ENCODE measurements at regions not wholly inside any gene's neighbourhood (a gene's known extent, or its start where the extent isn't known, plus 50 kb on each side); places are given as distances from the start of the nearest gene placed in this dataset.
"Not testable (repeated sequence)": the region's sequence is repeated elsewhere in the genome, so short reads cannot be mapped to it uniquely, and the experiment has no call there.

DNA sequence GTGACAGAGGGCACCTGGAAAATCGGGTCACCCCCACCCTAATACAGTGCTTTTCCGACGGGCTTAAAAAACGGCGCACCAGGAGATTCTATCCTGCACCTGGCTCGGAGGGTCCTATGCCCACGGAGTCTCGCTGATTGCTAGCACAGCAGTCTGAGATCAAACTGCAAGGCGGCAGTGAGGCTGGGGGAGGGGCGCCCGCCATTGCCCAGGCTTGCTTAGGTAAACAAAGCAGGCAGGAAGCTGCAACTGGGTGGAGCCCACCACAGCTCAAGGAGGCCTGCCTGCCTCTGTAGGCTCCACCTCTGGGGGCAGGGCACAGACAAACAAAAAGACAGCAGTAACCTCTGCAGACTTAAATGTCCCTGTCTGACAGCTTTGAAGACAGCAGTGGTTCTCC lies 168.2 kb upstream of the SPIN4 start:
- TF ChIP-seq, protein P1, sequence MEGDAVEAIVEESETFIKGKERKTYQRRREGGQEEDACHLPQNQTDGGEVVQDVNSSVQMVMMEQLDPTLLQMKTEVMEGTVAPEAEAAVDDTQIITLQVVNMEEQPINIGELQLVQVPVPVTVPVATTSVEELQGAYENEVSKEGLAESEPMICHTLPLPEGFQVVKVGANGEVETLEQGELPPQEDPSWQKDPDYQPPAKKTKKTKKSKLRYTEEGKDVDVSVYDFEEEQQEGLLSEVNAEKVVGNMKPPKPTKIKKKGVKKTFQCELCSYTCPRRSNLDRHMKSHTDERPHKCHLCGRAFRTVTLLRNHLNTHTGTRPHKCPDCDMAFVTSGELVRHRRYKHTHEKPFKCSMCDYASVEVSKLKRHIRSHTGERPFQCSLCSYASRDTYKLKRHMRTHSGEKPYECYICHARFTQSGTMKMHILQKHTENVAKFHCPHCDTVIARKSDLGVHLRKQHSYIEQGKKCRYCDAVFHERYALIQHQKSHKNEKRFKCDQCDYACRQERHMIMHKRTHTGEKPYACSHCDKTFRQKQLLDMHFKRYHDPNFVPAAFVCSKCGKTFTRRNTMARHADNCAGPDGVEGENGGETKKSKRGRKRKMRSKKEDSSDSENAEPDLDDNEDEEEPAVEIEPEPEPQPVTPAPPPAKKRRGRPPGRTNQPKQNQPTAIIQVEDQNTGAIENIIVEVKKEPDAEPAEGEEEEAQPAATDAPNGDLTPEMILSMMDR (optimal IDR thresholded peaks at IDR 0.05 in 1 of 3, IDR thresholded peaks at IDR 0.05 in 1 of 3, conservative IDR thresholded peaks at IDR 0.05 in 1 of 3; ENCODE audit: extremely low read depth in 1 of 3, insufficient read depth in 2 of 3, low read length in 3 of 3): not testable (repeated sequence)
- TF ChIP-seq EZH2 (IDR thresholded peaks at IDR 0.05; ENCODE audit: low read length): not testable (repeated sequence)
